ENCODE measurements at regions not wholly inside any gene's neighbourhood (a gene's known extent, or its start where the extent isn't known, plus 50 kb on each side); places are given as distances from the start of the nearest gene placed in this dataset.

DNA sequence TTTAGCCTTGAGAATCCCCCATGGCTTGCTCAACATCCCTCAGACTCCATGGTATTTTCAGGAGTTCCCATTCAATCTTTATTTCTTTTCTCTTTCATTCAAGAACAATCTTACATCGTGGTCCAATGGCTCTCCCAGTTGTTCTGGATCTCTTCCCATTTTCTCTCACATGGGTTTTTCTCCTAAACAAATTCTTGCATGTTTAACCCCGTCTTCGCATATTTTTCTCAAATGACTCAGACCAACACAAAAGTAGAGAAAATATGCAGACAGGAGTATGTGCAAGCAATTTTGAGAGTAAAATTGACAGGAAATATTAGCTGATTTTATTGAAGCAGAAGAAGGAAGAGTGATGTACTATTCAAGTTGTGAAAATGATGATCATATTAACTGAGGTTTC lies 396.4 kb upstream of the TRAM1L1 start:
- TF ChIP-seq CTCF (IDR thresholded peaks at IDR 0.05) (no peak), POLR2A (IDR thresholded peaks at IDR 0.05) (no peak)
